IPS-15b (cell line): ENCODE measurements at regions not wholly inside any gene's neighbourhood (a gene's known extent, or its start where the extent isn't known, plus 50 kb on each side); places are given as distances from the start of the nearest gene placed in this dataset.

Experiments used
- H3K27me3 ChIP-seq: one replicate; pipeline ENCODE4 v1.6.1; 2013; ENCODE audit warnings: low read length; ENCODE audit not compliant: control insufficient read depth, insufficient read depth
- H3K36me3 ChIP-seq: one replicate; pipeline ENCODE4 v1.6.1; 2013; ENCODE audit warnings: low read length; ENCODE audit not compliant: control insufficient read depth, insufficient read depth
- H3K4me1 ChIP-seq: one replicate; pipeline ENCODE4 v1.6.1; 2013; ENCODE audit warnings: mild to moderate bottlenecking, low read length; ENCODE audit not compliant: control insufficient read depth, insufficient read depth
- H3K4me3 ChIP-seq: one replicate; pipeline ENCODE4 v1.5.1; 2013; ENCODE audit warnings: low read depth, low read length
- H3K9ac ChIP-seq: one replicate; pipeline ENCODE4 v1.6.1; 2013; ENCODE audit warnings: low read depth, mild to moderate bottlenecking, low read length
- H3K9me3 ChIP-seq: one replicate; pipeline ENCODE4 v1.6.1; 2013; ENCODE audit warnings: mild to moderate bottlenecking, low read length; ENCODE audit not compliant: control insufficient read depth, insufficient read depth

- H3K9me3 ChIP-seq: no peaks in the 10 kb centered on the region
- peaks cover 12% of the 10 kb centered on the region for H3K4me1 ChIP-seq
- no peak overlapping the region for H3K4me3 ChIP-seq
- no peaks in the 10 kb centered on the region for H3K36me3 ChIP-seq
- peaks cover 2% of the 10 kb centered on the region for H3K27me3 ChIP-seq
- no peak overlapping the region for H3K9ac ChIP-seq
Measured at GRCh38 chr11:11085580-11085979, 227.7 kb upstream of the ZBED5 start.

- H3K4me3 ChIP-seq: no peak overlapping the region
- no peak overlapping the region for H3K9ac ChIP-seq
- H3K27me3 ChIP-seq: peaks cover 2% of the 10 kb centered on the region
- no peaks in the 10 kb centered on the region for H3K36me3 ChIP-seq
- H3K9me3 ChIP-seq: no peaks in the 10 kb centered on the region
- H3K4me1 ChIP-seq: peaks cover 14% of the 10 kb centered on the region
Measured at GRCh38 chr11:11084337-11084736, 226.5 kb upstream of the ZBED5 start.

- H3K4me3 ChIP-seq: no peak overlapping the region
- H3K36me3 ChIP-seq: no peaks in the 10 kb centered on the region
- no peaks in the 10 kb centered on the region for H3K9me3 ChIP-seq
- H3K9ac ChIP-seq: no peak overlapping the region
- H3K27me3 ChIP-seq: peaks cover 2% of the 10 kb centered on the region
- H3K4me1 ChIP-seq: peaks cover 14% of the 10 kb centered on the region
Measured at GRCh38 chr11:11083441-11083840, 225.6 kb upstream of the ZBED5 start.

GRCh38 chr11:11082646-11083045, 224.8 kb upstream of the ZBED5 start:
- no peak overlapping the region for H3K9ac ChIP-seq
- no peaks in the 10 kb centered on the region for H3K36me3 ChIP-seq
- peaks cover 14% of the 10 kb centered on the region for H3K4me1 ChIP-seq
- no peaks in the 10 kb centered on the region for H3K9me3 ChIP-seq
- no peak overlapping the region for H3K4me3 ChIP-seq
- peaks cover 2% of the 10 kb centered on the region for H3K27me3 ChIP-seq

GRCh38 chr11:11081776-11082175, 223.9 kb upstream of the ZBED5 start:
- H3K27me3 ChIP-seq: peaks cover 2% of the 10 kb centered on the region
- no peaks in the 10 kb centered on the region for H3K36me3 ChIP-seq

GRCh38 chr11:11081288-11081687, 223.4 kb upstream of the ZBED5 start:
- Histone ChIP-seq H3K9ac (no peak overlapping the region), H3K4me3 (no peak overlapping the region), H3K4me1 (peaks cover 14% of the 10 kb centered on the region), H3K27me3 (peaks cover 2% of the 10 kb centered on the region), H3K9me3 (no peaks in the 10 kb centered on the region), H3K36me3 (no peaks in the 10 kb centered on the region)

More at GRCh38 chr11:11081776-11082175, 223.9 kb upstream of the ZBED5 start:
- no peak overlapping the region for H3K9ac ChIP-seq
- no peaks in the 10 kb centered on the region for H3K9me3 ChIP-seq
- H3K4me3 ChIP-seq: no peak overlapping the region
- H3K4me1 ChIP-seq: peaks cover 14% of the 10 kb centered on the region

- Histone ChIP-seq H3K36me3 (no peaks in the 10 kb centered on the region), H3K9ac (no peak overlapping the region), H3K4me1 (peaks cover 14% of the 10 kb centered on the region), H3K4me3 (no peak overlapping the region), H3K9me3 (no peaks in the 10 kb centered on the region), H3K27me3 (peaks cover 2% of the 10 kb centered on the region)
Measured at GRCh38 chr11:11078344-11079086, 220.7 kb upstream of the ZBED5 start.

- Histone ChIP-seq H3K9ac (no peak overlapping the region), H3K9me3 (no peaks in the 10 kb centered on the region), H3K4me1 (peaks cover 14% of the 10 kb centered on the region), H3K36me3 (no peaks in the 10 kb centered on the region), H3K4me3 (no peak overlapping the region), H3K27me3 (peaks cover 2% of the 10 kb centered on the region)
Measured at GRCh38 chr11:11077898-11078297, 220.0 kb upstream of the ZBED5 start.

- peaks cover 2% of the 10 kb centered on the region for H3K27me3 ChIP-seq
Measured at GRCh38 chr11:11076879-11077278, 219.0 kb upstream of the ZBED5 start.

GRCh38 chr11:11076276-11076675, 218.4 kb upstream of the ZBED5 start:
- Histone ChIP-seq H3K27me3 (peaks cover 2% of the 10 kb centered on the region), H3K9ac (no peak overlapping the region), H3K4me3 (no peak overlapping the region), H3K9me3 (no peaks in the 10 kb centered on the region), H3K36me3 (no peaks in the 10 kb centered on the region), H3K4me1 (peaks cover 21% of the 10 kb centered on the region)

More at GRCh38 chr11:11076879-11077278, 219.0 kb upstream of the ZBED5 start:
- Histone ChIP-seq H3K4me3 (no peak overlapping the region), H3K9ac (no peak overlapping the region), H3K9me3 (no peaks in the 10 kb centered on the region), H3K4me1 (peaks cover 19% of the 10 kb centered on the region), H3K36me3 (no peaks in the 10 kb centered on the region)

- H3K4me3 ChIP-seq: no peak overlapping the region
- H3K9ac ChIP-seq: no peak overlapping the region
- no peaks in the 10 kb centered on the region for H3K36me3 ChIP-seq
- no peaks in the 10 kb centered on the region for H3K9me3 ChIP-seq
- peaks cover 19% of the 10 kb centered on the region for H3K4me1 ChIP-seq
- H3K27me3 ChIP-seq: peaks cover under 1% of the 10 kb centered on the region
Measured at GRCh38 chr11:11075515-11076171, 217.8 kb upstream of the ZBED5 start.
